Ishikawa (cell line): ENCODE measurements at regions not wholly inside any gene's neighbourhood (a gene's known extent, or its start where the extent isn't known, plus 50 kb on each side); places are given as distances from the start of the nearest gene placed in this dataset.

Source experiments
- CEBPB ChIP-seq: IDR thresholded peaks from 2 replicates; pipeline ENCODE4 v1.6.1; 2012
- CREB1 ChIP-seq: IDR thresholded peaks from 2 replicates; pipeline ENCODE4 v1.6.1; 2012; ENCODE audit warnings: low read depth
- EGR1 ChIP-seq: IDR thresholded peaks from 2 replicates; pipeline ENCODE4 v1.6.1; 2012
- EP300 ChIP-seq: IDR thresholded peaks from 2 replicates; pipeline ENCODE4 v1.6.1; 2012; ENCODE audit warnings: borderline replicate concordance
- FOXM1 ChIP-seq: IDR thresholded peaks from 2 replicates; pipeline ENCODE4 v1.6.1; 2012; ENCODE audit warnings: low read depth, borderline replicate concordance
- NFIC ChIP-seq: IDR thresholded peaks from 2 replicates; pipeline ENCODE4 v1.6.1; 2012
- RAD21 ChIP-seq: IDR thresholded peaks from 2 replicates; pipeline ENCODE4 v1.6.1; 2012; ENCODE audit warnings: low read depth
- TAF1 ChIP-seq: IDR thresholded peaks from 2 replicates; pipeline ENCODE4 v1.6.1; 2012; ENCODE audit warnings: low read depth, mild to moderate bottlenecking
- TCF12 ChIP-seq: IDR thresholded peaks from 2 replicates; pipeline ENCODE4 v1.6.1; 2012; ENCODE audit warnings: low read depth
- TEAD4 ChIP-seq: IDR thresholded peaks from 2 replicates; pipeline ENCODE4 v1.6.1; 2012
- YY1 ChIP-seq: IDR thresholded peaks from 2 replicates; pipeline ENCODE4 v1.6.1; 2012; ENCODE audit warnings: low read depth
- ZBTB7A ChIP-seq: IDR thresholded peaks from 2 replicates; pipeline ENCODE4 v1.6.1; 2012; ENCODE audit warnings: low read depth
- TF ChIP-seq, protein P1 (sequence below): IDR thresholded peaks from 2 replicates; pipeline ENCODE4 v1.6.1; 2012; ENCODE audit warnings: low read depth, mild to moderate bottlenecking
- TF ChIP-seq, protein P2 (sequence below): IDR thresholded peaks from 2 replicates; pipeline ENCODE4 v1.6.1; 2012
- TF ChIP-seq, protein P3 (sequence below): IDR thresholded peaks from 2 replicates; pipeline ENCODE4 v1.6.1; 2012

DNA sequence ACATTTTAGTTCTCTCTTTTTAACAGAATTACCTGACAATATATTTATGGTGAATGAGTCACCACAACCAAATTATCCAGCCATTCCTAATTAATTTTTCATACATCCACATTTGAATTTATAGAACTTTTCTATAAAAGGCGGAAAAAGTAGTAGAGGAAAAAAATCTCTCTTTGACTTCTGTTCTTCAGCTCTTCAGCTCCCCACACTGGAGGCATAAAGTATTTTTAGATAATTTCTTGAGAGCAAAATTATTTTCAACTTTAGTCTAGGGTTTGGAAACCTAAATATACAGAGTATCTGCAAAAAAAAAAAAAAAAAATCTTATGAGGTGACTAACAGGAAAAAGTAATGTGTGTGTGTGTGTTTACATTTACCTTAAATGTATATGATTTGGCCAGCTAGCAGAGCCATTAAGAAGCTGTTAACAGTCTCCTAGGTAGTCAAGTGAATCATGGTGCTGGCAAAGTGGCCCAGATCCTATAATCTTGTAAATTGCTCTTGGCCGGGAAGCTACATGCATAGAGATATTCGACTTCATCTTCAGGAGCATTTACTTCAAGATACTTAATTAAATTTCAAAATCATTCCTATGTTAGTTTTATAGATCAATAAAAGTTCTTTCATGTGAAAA, 383.1 kb upstream of the STEAP1 start:
- TF ChIP-seq RAD21, result peak; percentile 27; the same call in 1 of the 2 replicates
- TF ChIP-seq TEAD4, result no peak
- TF ChIP-seq, protein P1, sequence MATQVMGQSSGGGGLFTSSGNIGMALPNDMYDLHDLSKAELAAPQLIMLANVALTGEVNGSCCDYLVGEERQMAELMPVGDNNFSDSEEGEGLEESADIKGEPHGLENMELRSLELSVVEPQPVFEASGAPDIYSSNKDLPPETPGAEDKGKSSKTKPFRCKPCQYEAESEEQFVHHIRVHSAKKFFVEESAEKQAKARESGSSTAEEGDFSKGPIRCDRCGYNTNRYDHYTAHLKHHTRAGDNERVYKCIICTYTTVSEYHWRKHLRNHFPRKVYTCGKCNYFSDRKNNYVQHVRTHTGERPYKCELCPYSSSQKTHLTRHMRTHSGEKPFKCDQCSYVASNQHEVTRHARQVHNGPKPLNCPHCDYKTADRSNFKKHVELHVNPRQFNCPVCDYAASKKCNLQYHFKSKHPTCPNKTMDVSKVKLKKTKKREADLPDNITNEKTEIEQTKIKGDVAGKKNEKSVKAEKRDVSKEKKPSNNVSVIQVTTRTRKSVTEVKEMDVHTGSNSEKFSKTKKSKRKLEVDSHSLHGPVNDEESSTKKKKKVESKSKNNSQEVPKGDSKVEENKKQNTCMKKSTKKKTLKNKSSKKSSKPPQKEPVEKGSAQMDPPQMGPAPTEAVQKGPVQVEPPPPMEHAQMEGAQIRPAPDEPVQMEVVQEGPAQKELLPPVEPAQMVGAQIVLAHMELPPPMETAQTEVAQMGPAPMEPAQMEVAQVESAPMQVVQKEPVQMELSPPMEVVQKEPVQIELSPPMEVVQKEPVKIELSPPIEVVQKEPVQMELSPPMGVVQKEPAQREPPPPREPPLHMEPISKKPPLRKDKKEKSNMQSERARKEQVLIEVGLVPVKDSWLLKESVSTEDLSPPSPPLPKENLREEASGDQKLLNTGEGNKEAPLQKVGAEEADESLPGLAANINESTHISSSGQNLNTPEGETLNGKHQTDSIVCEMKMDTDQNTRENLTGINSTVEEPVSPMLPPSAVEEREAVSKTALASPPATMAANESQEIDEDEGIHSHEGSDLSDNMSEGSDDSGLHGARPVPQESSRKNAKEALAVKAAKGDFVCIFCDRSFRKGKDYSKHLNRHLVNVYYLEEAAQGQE, result no peak
- TF ChIP-seq, protein P2, sequence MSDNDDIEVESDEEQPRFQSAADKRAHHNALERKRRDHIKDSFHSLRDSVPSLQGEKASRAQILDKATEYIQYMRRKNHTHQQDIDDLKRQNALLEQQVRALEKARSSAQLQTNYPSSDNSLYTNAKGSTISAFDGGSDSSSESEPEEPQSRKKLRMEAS, result no peak
- no peak for TF ChIP-seq YY1

DNA sequence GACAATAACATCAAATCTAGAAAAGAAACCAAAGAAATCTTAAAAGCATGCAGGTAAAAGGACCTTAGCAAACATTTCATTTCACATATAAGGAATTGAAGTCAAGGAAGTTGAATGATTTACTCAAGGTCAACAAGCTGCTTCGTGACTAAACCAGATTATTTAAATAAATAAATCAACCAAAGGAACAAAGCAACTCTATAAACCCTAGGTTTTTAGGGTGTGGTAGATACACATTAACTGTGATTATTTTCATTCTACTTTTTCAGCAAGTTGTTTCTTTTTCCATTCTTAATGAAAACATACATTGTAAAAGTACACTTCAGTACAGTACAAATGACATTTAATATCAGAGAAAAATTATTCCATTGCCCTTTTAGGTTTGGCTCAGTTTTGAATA, 382.0 kb upstream of the STEAP1 start:
- TF ChIP-seq TAF1 (no peak), NFIC (no peak), EGR1 (no peak), TCF12 (no peak), EP300 (no peak), YY1 (no peak), RAD21 (no peak), CREB1 (no peak), TEAD4 (no peak), CEBPB (no peak), ZBTB7A (no peak), FOXM1 (no peak)
- TF ChIP-seq, protein P1, result no peak
- TF ChIP-seq, protein P2, result no peak
- TF ChIP-seq, protein P3, sequence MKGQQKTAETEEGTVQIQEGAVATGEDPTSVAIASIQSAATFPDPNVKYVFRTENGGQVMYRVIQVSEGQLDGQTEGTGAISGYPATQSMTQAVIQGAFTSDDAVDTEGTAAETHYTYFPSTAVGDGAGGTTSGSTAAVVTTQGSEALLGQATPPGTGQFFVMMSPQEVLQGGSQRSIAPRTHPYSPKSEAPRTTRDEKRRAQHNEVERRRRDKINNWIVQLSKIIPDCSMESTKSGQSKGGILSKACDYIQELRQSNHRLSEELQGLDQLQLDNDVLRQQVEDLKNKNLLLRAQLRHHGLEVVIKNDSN, result no peak

DNA sequence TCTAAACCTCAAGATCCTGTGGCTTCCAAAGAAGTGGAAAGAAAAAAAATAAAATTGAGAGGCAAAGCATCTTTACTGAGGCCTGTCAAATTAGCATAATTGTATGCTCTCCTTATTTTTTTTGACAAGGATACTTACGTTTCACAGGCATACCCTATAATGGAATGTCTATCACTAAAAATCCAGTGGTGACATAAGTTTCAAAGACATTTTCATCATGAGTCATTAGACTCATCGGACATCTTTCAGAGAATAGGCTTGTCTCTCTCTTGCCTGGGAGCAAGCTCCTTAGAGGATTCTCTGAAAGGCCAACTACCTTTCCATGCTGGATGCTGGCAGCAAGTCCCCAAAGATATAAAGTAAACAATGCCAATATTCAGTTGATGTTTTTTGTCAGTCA, 380.7 kb upstream of the STEAP1 start:
- TF ChIP-seq TCF12 (no peak), CREB1 (no peak), NFIC (no peak), RAD21 (no peak), TEAD4 (no peak), ZBTB7A (no peak), CEBPB (no peak), EP300 (no peak), TAF1 (no peak), FOXM1 (no peak), EGR1 (no peak), YY1 (no peak)
- TF ChIP-seq, protein P3, result no peak
- TF ChIP-seq, protein P1, result no peak
- TF ChIP-seq, protein P2, result no peak

DNA sequence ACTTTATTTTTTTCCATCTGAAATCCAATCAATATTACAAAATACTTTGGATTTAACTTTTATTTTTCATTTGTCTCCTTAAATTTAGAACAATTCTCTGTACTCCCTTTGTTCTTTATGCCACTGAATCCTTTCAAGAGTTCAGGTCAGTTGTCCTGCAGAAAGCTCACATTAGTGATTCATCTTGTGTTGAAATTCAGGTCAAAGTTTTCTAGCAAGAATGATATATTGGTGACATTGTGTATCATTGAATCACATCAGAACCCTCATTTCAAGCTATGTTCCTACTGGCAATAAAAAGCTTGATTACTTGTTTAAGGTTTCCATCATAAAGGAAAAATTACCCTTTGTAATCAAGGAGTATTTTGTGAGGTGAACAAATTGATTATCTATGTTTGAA, 378.8 kb upstream of the STEAP1 start:
- TF ChIP-seq, protein P2, result no peak
- no peak for TF ChIP-seq ZBTB7A
- no peak for TF ChIP-seq CREB1
- no peak for TF ChIP-seq EGR1
- no peak for TF ChIP-seq RAD21
- TF ChIP-seq, protein P1, result no peak
- no peak for TF ChIP-seq NFIC
- no peak for TF ChIP-seq TCF12
- no peak for TF ChIP-seq EP300
- no peak for TF ChIP-seq FOXM1
- TF ChIP-seq TEAD4, result no peak
- TF ChIP-seq YY1, result no peak
- TF ChIP-seq CEBPB, result no peak
- TF ChIP-seq TAF1, result no peak
- TF ChIP-seq, protein P3, result no peak
